HCT116 (cell line): ENCODE measurements at regions not wholly inside any gene's neighbourhood (a gene's known extent, or its start where the extent isn't known, plus 50 kb on each side); places are given as distances from the start of the nearest gene placed in this dataset.

Experiments
- ATAC-seq: fragments of 200-7000 bp; cut with Tn5 transposase; 2 replicates; pipeline ENCODE4 v1.9.1; 2020; ENCODE audit warnings: mild to moderate bottlenecking, moderate library complexity
- BruUV-seq: library from RNA; stranded (reverse); fragments of 400-500 nt; replicated peaks from 2 replicates; lab custom pipeline; 2021; lab: Mats Ljungman, UMichigan
- CTCF ChIA-PET: fragments of 300-600 bp; sonication (Branson Sonifier 250); formaldehyde crosslinking; loops from one replicate; lab custom pipeline; 2021; ENCODE audit warnings: antibody characterized with exemption; lab: Charles Lee
- POLR2A ChIA-PET: fragments of 300-600, 350-600 bp; sonication (Branson Sonifier 250); formaldehyde crosslinking; loops from one replicate; lab custom pipeline; 2021; ENCODE audit warnings: antibody characterized with exemption; lab: Charles Lee
- RAD21 ChIA-PET, 2 experiments: fragments of 300-600 bp; sonication (Branson Sonifier 250); formaldehyde crosslinking; loops; one replicate each; lab custom pipeline; 2023; ENCODE audit warnings: low total read pairs in 2 of 2; ENCODE audit not compliant: uncharacterized antibody in 2 of 2, unreplicated experiment in 2 of 2, low non-redundant PET in 1 of 2; lab: Charles Lee
- DNase-seq: peaks from one replicate; pipeline ENCODE4 v3.0.0-alpha.2; 2010; ENCODE audit warnings: low read depth, low spot score
- H2AFZ ChIP-seq: fragments of 200-600 bp; shearing (Covaris generic), sonication (generic); 2 replicates; pipeline ENCODE4 v1.6.1; 2017; ENCODE audit warnings: low read depth, mixed run types, mixed read lengths, antibody characterized with exemption, low read length; ENCODE audit not compliant: poor library complexity, severe bottlenecking
- H3K27ac ChIP-seq: 2 replicates; pipeline ENCODE4 v1.5.1; 2012; ENCODE audit warnings: low read depth, low read length
- H3K27me3 ChIP-seq: fragments of 200-600 bp; sonication (generic); 2 replicates; pipeline ENCODE4 v1.6.1; 2016; ENCODE audit warnings: mixed run types, low read length, mixed read lengths; ENCODE audit not compliant: insufficient read depth
- H3K36me3 ChIP-seq, 2 experiments: fragments of 200-500 bp in 1 of 2; fragments of 200-600 bp in 1 of 2; sonication (Bioruptor generic) in 1 of 2; sonication (generic) in 1 of 2; 2 replicates each; pipeline versions ENCODE4 v1.5.1 to v1.6.1; 2014 to 2016; ENCODE audit warnings: low read length in 2 of 2, inconsistent platforms in 1 of 2, mixed read lengths in 1 of 2, mixed run types in 1 of 2; ENCODE audit not compliant: insufficient read depth in 2 of 2, control insufficient read depth in 1 of 2
- H3K4me1 ChIP-seq, 2 experiments: fragments of 200-600 bp in 1 of 2; sonication (generic) in 1 of 2; 2 replicates each; pipeline versions ENCODE4 v1.5.1 to v1.6.1; 2012 to 2017; ENCODE audit warnings: low read length in 2 of 2, inconsistent platforms in 1 of 2, mild to moderate bottlenecking in 1 of 2, mixed read lengths in 1 of 2, mixed run types in 1 of 2, moderate library complexity in 1 of 2; ENCODE audit not compliant: insufficient read depth in 2 of 2, control insufficient read depth in 1 of 2
- H3K4me2 ChIP-seq: fragments of 200-600 bp; sonication (generic); 2 replicates; pipeline ENCODE4 v1.6.1; 2017; ENCODE audit warnings: mixed run types, low read length, mixed read lengths
- H3K4me3 ChIP-seq, 2 experiments: fragments of 200-600 bp in 1 of 2; sonication (generic) in 1 of 2; replicated peaks in 1 of 2; 2 replicates each; pipeline ENCODE4 v1.5.1; 2011 to 2016; ENCODE audit warnings: low read length in 2 of 2, control low read depth in 1 of 2, low read depth in 1 of 2, mild to moderate bottlenecking in 1 of 2, mixed read lengths in 1 of 2, mixed run types in 1 of 2
- H3K79me2 ChIP-seq: fragments of 200-600 bp; sonication (generic); 2 replicates; pipeline ENCODE4 v1.6.1; 2017; ENCODE audit warnings: mild to moderate bottlenecking, mixed run types, low read length, moderate library complexity, mixed read lengths; ENCODE audit not compliant: insufficient read depth
- H3K9ac ChIP-seq: fragments of 200-600 bp; sonication (generic); 2 replicates; pipeline ENCODE4 v1.6.1; 2016; ENCODE audit warnings: low read length, mixed read lengths
- H3K9me2 ChIP-seq: fragments of 200-600 bp; sonication (generic), shearing (Covaris generic); 2 replicates; pipeline ENCODE4 v1.6.1; 2017; ENCODE audit warnings: mixed run types, mild to moderate bottlenecking, moderate library complexity; ENCODE audit not compliant: insufficient read depth
- H3K9me3 ChIP-seq, 2 experiments: fragments of 200-500 bp in 1 of 2; fragments of 200-600 bp in 1 of 2; sonication (Bioruptor generic) in 1 of 2; sonication (generic) in 1 of 2; 2 replicates each; pipeline ENCODE4 v1.6.1; 2014 to 2017; ENCODE audit warnings: low read length in 2 of 2, mixed read lengths in 2 of 2, inconsistent platforms in 1 of 2, low read depth in 1 of 2, mild to moderate bottlenecking in 1 of 2, mixed run types in 1 of 2, moderate library complexity in 1 of 2; ENCODE audit not compliant: control insufficient read depth in 1 of 2, insufficient read depth in 1 of 2
- H4K20me1 ChIP-seq: fragments of 200-600 bp; sonication (generic), shearing (Covaris generic); 2 replicates; pipeline ENCODE4 v1.6.1; 2017; ENCODE audit warnings: mixed run types, mild to moderate bottlenecking, moderate library complexity; ENCODE audit not compliant: insufficient read depth
- CBX3 ChIP-seq: IDR thresholded peaks from 2 replicates; pipeline ENCODE4 v1.6.1; 2012; ENCODE audit warnings: low read depth
- CEBPB ChIP-seq: IDR thresholded peaks from 2 replicates; pipeline ENCODE4 v1.6.1; 2012; ENCODE audit warnings: low read depth
- EGR1 ChIP-seq: IDR thresholded peaks from 2 replicates; pipeline ENCODE4 v1.6.1; 2012; ENCODE audit warnings: low read depth
- EZH2 ChIP-seq: fragments of 200-600 bp; sonication (generic); IDR thresholded peaks from 2 replicates; pipeline ENCODE4 v1.6.1; 2017; ENCODE audit warnings: antibody characterized with exemption, mixed run types
- EZH2phosphoT487 ChIP-seq: fragments of 200-600 bp; IDR thresholded peaks from 2 replicates; pipeline ENCODE4 v1.6.1; 2018; ENCODE audit warnings: antibody characterized with exemption, borderline replicate concordance
- FOSL1 ChIP-seq: IDR thresholded peaks from 2 replicates; pipeline ENCODE4 v1.6.1; 2012; ENCODE audit warnings: low read depth
- JUND ChIP-seq: IDR thresholded peaks from 2 replicates; pipeline ENCODE4 v1.6.1; 2012
- SIN3A ChIP-seq: IDR thresholded peaks from 2 replicates; pipeline ENCODE4 v1.6.1; 2012; ENCODE audit warnings: low read depth
- SP1 ChIP-seq: IDR thresholded peaks from 2 replicates; pipeline ENCODE4 v1.6.1; 2012; ENCODE audit warnings: low read depth
- TCF7L2 ChIP-seq: IDR thresholded peaks from 2 replicates; pipeline ENCODE4 v1.7.0; 2011; ENCODE audit warnings: borderline replicate concordance, inconsistent platforms; ENCODE audit not compliant: insufficient read depth, insufficient read length; ENCODE audit errors: extremely low read depth
- ZFX ChIP-seq: fragments of 450-650 bp; IDR thresholded peaks from 2 replicates; pipeline ENCODE4 v1.6.1; 2017
- ZNF274 ChIP-seq: fragments of 200-500 bp; sonication (Bioruptor generic); IDR thresholded peaks from 2 replicates; pipeline ENCODE4 v1.6.1; 2014; ENCODE audit warnings: mild to moderate bottlenecking, low read depth, low read length, inconsistent platforms
- intact Hi-C: fragments of 100-400 bp; cut with micrococcal nuclease; formaldehyde crosslinking; loops from 2 replicates; pipeline ENCODE4 v1.10.0; 2022
- TF ChIP-seq, protein P1 (sequence below), 3 experiments: fragments of 200-600 bp in 1 of 3; sonication (generic) in 1 of 3; IDR thresholded peaks in 2 of 3; conservative IDR thresholded peaks in 1 of 3; 2 replicates each; pipeline ENCODE4 v1.5.1; 2012 to 2017; ENCODE audit warnings: low read depth in 2 of 3, low read length in 2 of 3, antibody characterized with exemption in 1 of 3, borderline replicate concordance in 1 of 3, control low read depth in 1 of 3, mild to moderate bottlenecking in 1 of 3, mixed read lengths in 1 of 3, mixed run types in 1 of 3, moderate library complexity in 1 of 3; ENCODE audit not compliant: insufficient read depth in 1 of 3
- TF ChIP-seq, protein P2 (sequence below): IDR thresholded peaks from 2 replicates; pipeline ENCODE4 v1.6.1; 2012; ENCODE audit warnings: low read depth
- TF ChIP-seq, protein P3 (sequence below): IDR thresholded peaks from 2 replicates; pipeline ENCODE4 v1.6.1; 2011; ENCODE audit warnings: mild to moderate bottlenecking, low read length, moderate library complexity; ENCODE audit not compliant: insufficient replicate concordance; ENCODE audit errors: extremely low read depth

DNA sequence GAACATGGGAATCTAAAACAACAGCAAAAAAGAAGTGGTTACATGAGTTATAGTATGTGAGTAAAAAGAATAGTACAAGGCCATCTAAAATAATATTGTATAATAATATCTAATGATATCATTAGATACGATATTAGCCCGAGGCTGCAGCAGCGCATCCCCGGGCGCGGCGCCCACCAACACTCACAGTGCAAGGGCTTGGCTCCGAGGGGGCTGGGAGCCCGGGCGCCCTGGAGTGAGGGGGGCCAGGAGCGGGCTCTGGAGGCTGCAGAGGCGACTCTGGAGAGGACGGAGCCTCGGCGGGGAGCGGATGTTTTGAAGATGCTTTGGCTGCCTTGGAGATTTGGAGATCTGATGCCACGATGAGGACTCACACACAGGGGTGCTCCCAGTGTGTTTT lies 68.1 kb upstream of the TMEM252 start (continued):
- TF ChIP-seq, protein P1, sequence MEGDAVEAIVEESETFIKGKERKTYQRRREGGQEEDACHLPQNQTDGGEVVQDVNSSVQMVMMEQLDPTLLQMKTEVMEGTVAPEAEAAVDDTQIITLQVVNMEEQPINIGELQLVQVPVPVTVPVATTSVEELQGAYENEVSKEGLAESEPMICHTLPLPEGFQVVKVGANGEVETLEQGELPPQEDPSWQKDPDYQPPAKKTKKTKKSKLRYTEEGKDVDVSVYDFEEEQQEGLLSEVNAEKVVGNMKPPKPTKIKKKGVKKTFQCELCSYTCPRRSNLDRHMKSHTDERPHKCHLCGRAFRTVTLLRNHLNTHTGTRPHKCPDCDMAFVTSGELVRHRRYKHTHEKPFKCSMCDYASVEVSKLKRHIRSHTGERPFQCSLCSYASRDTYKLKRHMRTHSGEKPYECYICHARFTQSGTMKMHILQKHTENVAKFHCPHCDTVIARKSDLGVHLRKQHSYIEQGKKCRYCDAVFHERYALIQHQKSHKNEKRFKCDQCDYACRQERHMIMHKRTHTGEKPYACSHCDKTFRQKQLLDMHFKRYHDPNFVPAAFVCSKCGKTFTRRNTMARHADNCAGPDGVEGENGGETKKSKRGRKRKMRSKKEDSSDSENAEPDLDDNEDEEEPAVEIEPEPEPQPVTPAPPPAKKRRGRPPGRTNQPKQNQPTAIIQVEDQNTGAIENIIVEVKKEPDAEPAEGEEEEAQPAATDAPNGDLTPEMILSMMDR (IDR thresholded peaks at IDR 0.05 in 2 of 3, conservative IDR thresholded peaks at IDR 0.05 in 1 of 3; ENCODE audit: borderline replicate concordance in 1 of 3, insufficient read depth in 1 of 3, low read depth in 2 of 3, low read length in 2 of 3): no peak
- TF ChIP-seq SP1: no peak
- no peak for TF ChIP-seq ZNF274
- TF ChIP-seq, protein P2, sequence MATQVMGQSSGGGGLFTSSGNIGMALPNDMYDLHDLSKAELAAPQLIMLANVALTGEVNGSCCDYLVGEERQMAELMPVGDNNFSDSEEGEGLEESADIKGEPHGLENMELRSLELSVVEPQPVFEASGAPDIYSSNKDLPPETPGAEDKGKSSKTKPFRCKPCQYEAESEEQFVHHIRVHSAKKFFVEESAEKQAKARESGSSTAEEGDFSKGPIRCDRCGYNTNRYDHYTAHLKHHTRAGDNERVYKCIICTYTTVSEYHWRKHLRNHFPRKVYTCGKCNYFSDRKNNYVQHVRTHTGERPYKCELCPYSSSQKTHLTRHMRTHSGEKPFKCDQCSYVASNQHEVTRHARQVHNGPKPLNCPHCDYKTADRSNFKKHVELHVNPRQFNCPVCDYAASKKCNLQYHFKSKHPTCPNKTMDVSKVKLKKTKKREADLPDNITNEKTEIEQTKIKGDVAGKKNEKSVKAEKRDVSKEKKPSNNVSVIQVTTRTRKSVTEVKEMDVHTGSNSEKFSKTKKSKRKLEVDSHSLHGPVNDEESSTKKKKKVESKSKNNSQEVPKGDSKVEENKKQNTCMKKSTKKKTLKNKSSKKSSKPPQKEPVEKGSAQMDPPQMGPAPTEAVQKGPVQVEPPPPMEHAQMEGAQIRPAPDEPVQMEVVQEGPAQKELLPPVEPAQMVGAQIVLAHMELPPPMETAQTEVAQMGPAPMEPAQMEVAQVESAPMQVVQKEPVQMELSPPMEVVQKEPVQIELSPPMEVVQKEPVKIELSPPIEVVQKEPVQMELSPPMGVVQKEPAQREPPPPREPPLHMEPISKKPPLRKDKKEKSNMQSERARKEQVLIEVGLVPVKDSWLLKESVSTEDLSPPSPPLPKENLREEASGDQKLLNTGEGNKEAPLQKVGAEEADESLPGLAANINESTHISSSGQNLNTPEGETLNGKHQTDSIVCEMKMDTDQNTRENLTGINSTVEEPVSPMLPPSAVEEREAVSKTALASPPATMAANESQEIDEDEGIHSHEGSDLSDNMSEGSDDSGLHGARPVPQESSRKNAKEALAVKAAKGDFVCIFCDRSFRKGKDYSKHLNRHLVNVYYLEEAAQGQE: no peak
- TF ChIP-seq CEBPB: no peak
- no peak for TF ChIP-seq EGR1
- TF ChIP-seq FOSL1: no peak

DNA sequence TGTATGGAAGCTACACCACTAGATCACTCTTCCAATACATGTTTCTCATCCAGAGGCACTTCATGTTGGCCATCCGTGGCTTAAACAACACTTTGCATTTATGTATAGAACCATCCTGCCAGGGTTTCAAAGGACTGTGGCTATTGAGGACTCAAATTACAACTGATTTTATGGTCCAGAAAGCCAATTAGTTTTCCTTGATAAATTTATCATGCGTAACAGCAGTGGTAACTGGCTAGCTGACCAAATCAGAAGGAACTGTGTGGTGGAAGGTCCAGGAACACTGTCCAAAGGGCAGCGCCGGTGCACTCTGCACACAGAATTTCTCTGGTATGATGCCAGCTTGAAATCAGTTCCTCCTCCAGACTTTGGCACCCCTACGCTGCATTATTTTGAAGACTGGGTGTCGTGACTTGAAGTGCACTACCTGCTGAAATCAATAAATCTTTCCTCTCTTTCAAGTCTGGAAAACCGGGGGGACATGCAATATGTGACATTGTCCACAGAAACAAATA lies 69.3 kb upstream of the TMEM252 start:
- no peaks in the 10 kb centered on the region for H3K4me1 ChIP-seq
- ATAC-seq (no peak), DNase-seq (no peak)
- ChIA-PET RAD21 (no interaction called here), POLR2A (no interaction called here), CTCF (no interaction called here)
- H3K27ac ChIP-seq: no peak overlapping the region
- no TSS peak for BruUV-seq
- no peaks in the 10 kb centered on the region for H4K20me1 ChIP-seq
- intact Hi-C loops: no loop called here
- no peaks in the 10 kb centered on the region for H3K9me2 ChIP-seq
- H3K9ac ChIP-seq: no peak overlapping the region
- H3K27me3 ChIP-seq: 0 out of 2 replicates have a peak, but pooled peaks cover 3% of the 10 kb centered on the region
- H2AFZ ChIP-seq: no peak overlapping the region
- no peaks in the 10 kb centered on the region for H3K79me2 ChIP-seq
- H3K4me2 ChIP-seq: no peak overlapping the region
- no peak overlapping the region for H3K4me3 ChIP-seq
- no peaks in the 10 kb centered on the region for H3K36me3 ChIP-seq
- H3K9me3 ChIP-seq: no peaks in the 10 kb centered on the region; a peak in 1 of 4 replicates
- TF ChIP-seq EZH2 (no peak), ZFX (no peak), CBX3 (no peak), SIN3A (no peak), JUND (no peak), CEBPB (no peak), FOSL1 (no peak), EZH2phosphoT487 (no peak), EGR1 (no peak), TCF7L2 (no peak)
- TF ChIP-seq, protein P3, sequence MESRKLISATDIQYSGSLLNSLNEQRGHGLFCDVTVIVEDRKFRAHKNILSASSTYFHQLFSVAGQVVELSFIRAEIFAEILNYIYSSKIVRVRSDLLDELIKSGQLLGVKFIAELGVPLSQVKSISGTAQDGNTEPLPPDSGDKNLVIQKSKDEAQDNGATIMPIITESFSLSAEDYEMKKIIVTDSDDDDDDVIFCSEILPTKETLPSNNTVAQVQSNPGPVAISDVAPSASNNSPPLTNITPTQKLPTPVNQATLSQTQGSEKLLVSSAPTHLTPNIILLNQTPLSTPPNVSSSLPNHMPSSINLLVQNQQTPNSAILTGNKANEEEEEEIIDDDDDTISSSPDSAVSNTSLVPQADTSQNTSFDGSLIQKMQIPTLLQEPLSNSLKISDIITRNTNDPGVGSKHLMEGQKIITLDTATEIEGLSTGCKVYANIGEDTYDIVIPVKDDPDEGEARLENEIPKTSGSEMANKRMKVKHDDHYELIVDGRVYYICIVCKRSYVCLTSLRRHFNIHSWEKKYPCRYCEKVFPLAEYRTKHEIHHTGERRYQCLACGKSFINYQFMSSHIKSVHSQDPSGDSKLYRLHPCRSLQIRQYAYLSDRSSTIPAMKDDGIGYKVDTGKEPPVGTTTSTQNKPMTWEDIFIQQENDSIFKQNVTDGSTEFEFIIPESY: no peak
- TF ChIP-seq, protein P1 (IDR thresholded peaks at IDR 0.05 in 2 of 3, conservative IDR thresholded peaks at IDR 0.05 in 1 of 3; ENCODE audit: borderline replicate concordance in 1 of 3, insufficient read depth in 1 of 3, low read depth in 2 of 3, low read length in 2 of 3): no peak
